ENCODE measurements at regions not wholly inside any gene's neighbourhood (a gene's known extent, or its start where the extent isn't known, plus 50 kb on each side); places are given as distances from the start of the nearest gene placed in this dataset.

- H3K4me1 ChIP-seq (ENCODE audit: control insufficient read depth in 4 of 4, insufficient read depth in 4 of 4, low read length in 3 of 4) = no peaks in the 10 kb centered on the region
- H3K36me3 ChIP-seq (ENCODE audit: control insufficient read depth in 4 of 4, insufficient read depth in 3 of 4, low read depth in 1 of 4, low read length in 3 of 4) = peaks cover 0 to 5% (median 0%) of the 10 kb centered on the region in 4 donors
- H3K27ac ChIP-seq (ENCODE audit: low read depth in 1 of 2, low read length in 2 of 2) = no peak overlapping the region
- TF ChIP-seq YY1 (IDR thresholded peaks at IDR 0.05) (no peak), MAX (IDR thresholded peaks at IDR 0.05) (no peak), HNF4G (IDR thresholded peaks at IDR 0.05) (no peak), RAD21 (IDR thresholded peaks at IDR 0.05) (no peak), JUND (IDR thresholded peaks at IDR 0.05) (no peak), FOXA2 (IDR thresholded peaks at IDR 0.05) (no peak), EGR1 (IDR thresholded peaks at IDR 0.05; ENCODE audit: low read depth in 2 of 2) (no peak)
- TF ChIP-seq, protein P1, sequence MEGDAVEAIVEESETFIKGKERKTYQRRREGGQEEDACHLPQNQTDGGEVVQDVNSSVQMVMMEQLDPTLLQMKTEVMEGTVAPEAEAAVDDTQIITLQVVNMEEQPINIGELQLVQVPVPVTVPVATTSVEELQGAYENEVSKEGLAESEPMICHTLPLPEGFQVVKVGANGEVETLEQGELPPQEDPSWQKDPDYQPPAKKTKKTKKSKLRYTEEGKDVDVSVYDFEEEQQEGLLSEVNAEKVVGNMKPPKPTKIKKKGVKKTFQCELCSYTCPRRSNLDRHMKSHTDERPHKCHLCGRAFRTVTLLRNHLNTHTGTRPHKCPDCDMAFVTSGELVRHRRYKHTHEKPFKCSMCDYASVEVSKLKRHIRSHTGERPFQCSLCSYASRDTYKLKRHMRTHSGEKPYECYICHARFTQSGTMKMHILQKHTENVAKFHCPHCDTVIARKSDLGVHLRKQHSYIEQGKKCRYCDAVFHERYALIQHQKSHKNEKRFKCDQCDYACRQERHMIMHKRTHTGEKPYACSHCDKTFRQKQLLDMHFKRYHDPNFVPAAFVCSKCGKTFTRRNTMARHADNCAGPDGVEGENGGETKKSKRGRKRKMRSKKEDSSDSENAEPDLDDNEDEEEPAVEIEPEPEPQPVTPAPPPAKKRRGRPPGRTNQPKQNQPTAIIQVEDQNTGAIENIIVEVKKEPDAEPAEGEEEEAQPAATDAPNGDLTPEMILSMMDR (IDR thresholded peaks at IDR 0.05; ENCODE audit: low read depth, low read length, missing input control) = no peak
- H3K9ac ChIP-seq (ENCODE audit: low read depth in 1 of 2, low read length in 2 of 2) = no peak overlapping the region
- H3K9me3 ChIP-seq (ENCODE audit: control insufficient read depth in 4 of 4, low read length in 3 of 4) = peaks cover 0 to 2% (median 0%) of the 10 kb centered on the region in 4 donors
- WGBS = 95% methylated on average over 1 of the region's 1 CpG
- DNase-seq (ENCODE audit: low spot score) = no peak
- no peaks in the 10 kb centered on the region for H3K27me3 ChIP-seq (ENCODE audit: control insufficient read depth in 4 of 4, insufficient read depth in 4 of 4, low read length in 3 of 4)
- H3K4me3 ChIP-seq (ENCODE audit: low read depth in 1 of 3, low read length in 3 of 3) = no peak overlapping the region
Measured at GRCh38 chr3:178005961-178006360, 530.3 kb upstream of the KCNMB2 start.

- no peaks in the 10 kb centered on the region for H3K4me1 ChIP-seq (ENCODE audit: control insufficient read depth in 4 of 4, insufficient read depth in 4 of 4, low read length in 3 of 4)
- no peak overlapping the region for H3K4me3 ChIP-seq (ENCODE audit: low read depth in 1 of 3, low read length in 3 of 3)
- DNase-seq (ENCODE audit: low spot score) = no peak
- no peaks in the 10 kb centered on the region for H3K27me3 ChIP-seq (ENCODE audit: control insufficient read depth in 4 of 4, insufficient read depth in 4 of 4, low read length in 3 of 4)
- no peak overlapping the region for H3K27ac ChIP-seq (ENCODE audit: low read depth in 1 of 2, low read length in 2 of 2)
- H3K36me3 ChIP-seq (ENCODE audit: control insufficient read depth in 4 of 4, insufficient read depth in 3 of 4, low read depth in 1 of 4, low read length in 3 of 4) = no peaks in the 10 kb centered on the region
- H3K9ac ChIP-seq (ENCODE audit: low read depth in 1 of 2, low read length in 2 of 2) = no peak overlapping the region
- no peaks in the 10 kb centered on the region for H3K9me3 ChIP-seq (ENCODE audit: control insufficient read depth in 4 of 4, low read length in 3 of 4)
- no peak for TF ChIP-seq MAX (IDR thresholded peaks at IDR 0.05)
- TF ChIP-seq FOXA2 (IDR thresholded peaks at IDR 0.05) = no peak
- no peak for TF ChIP-seq FOXA1 (IDR thresholded peaks at IDR 0.05)
- no peak for TF ChIP-seq EGR1 (IDR thresholded peaks at IDR 0.05; ENCODE audit: low read depth in 2 of 2)
- TF ChIP-seq, protein P2, sequence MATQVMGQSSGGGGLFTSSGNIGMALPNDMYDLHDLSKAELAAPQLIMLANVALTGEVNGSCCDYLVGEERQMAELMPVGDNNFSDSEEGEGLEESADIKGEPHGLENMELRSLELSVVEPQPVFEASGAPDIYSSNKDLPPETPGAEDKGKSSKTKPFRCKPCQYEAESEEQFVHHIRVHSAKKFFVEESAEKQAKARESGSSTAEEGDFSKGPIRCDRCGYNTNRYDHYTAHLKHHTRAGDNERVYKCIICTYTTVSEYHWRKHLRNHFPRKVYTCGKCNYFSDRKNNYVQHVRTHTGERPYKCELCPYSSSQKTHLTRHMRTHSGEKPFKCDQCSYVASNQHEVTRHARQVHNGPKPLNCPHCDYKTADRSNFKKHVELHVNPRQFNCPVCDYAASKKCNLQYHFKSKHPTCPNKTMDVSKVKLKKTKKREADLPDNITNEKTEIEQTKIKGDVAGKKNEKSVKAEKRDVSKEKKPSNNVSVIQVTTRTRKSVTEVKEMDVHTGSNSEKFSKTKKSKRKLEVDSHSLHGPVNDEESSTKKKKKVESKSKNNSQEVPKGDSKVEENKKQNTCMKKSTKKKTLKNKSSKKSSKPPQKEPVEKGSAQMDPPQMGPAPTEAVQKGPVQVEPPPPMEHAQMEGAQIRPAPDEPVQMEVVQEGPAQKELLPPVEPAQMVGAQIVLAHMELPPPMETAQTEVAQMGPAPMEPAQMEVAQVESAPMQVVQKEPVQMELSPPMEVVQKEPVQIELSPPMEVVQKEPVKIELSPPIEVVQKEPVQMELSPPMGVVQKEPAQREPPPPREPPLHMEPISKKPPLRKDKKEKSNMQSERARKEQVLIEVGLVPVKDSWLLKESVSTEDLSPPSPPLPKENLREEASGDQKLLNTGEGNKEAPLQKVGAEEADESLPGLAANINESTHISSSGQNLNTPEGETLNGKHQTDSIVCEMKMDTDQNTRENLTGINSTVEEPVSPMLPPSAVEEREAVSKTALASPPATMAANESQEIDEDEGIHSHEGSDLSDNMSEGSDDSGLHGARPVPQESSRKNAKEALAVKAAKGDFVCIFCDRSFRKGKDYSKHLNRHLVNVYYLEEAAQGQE (IDR thresholded peaks at IDR 0.05) = no peak
- no peak for TF ChIP-seq GABPA (IDR thresholded peaks at IDR 0.05 in 1 of 2, conservative IDR thresholded peaks at IDR 0.05 in 1 of 2)
- WGBS = 92% methylated on average over 2 of the region's 2 CpGs
Measured at GRCh38 chr3:178010306-178010705, 525.9 kb upstream of the KCNMB2 start.

DNA sequence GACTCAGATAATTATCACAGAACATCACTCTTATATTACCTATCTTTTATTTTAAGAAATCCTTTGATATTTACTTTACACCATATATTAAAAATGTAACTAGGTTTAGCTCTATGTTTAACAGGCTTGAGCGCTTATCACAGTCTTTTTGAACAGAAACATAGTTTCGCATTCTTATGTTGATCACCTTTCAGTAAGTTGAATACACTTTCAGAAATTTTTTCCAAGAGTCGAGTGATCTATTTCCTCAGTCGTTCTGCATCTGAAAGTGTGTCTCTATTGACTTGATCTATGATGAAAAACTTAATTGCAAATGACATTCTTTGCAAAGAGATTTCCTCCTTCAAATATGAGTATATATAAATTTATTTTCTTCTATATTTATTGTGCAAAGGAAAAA is 516.6 kb upstream of the KCNMB2 start:
- no peak overlapping the region for H3K4me3 ChIP-seq (ENCODE audit: low read depth in 1 of 3, low read length in 3 of 3)
- WGBS = 93% methylated on average over 4 of the region's 4 CpGs
- peaks cover 0 to 1% (median 0%) of the 10 kb centered on the region in 4 donors for H3K36me3 ChIP-seq (ENCODE audit: control insufficient read depth in 4 of 4, insufficient read depth in 3 of 4, low read depth in 1 of 4, low read length in 3 of 4)
- no peak overlapping the region for H3K9ac ChIP-seq (ENCODE audit: low read depth in 1 of 2, low read length in 2 of 2)
- H3K27me3 ChIP-seq (ENCODE audit: control insufficient read depth in 4 of 4, insufficient read depth in 4 of 4, low read length in 3 of 4) = no peaks in the 10 kb centered on the region
- no peaks in the 10 kb centered on the region for H3K4me1 ChIP-seq (ENCODE audit: control insufficient read depth in 4 of 4, insufficient read depth in 4 of 4, low read length in 3 of 4)
- no peak for DNase-seq (ENCODE audit: low spot score)
- H3K27ac ChIP-seq (ENCODE audit: low read depth in 1 of 2, low read length in 2 of 2) = no peak overlapping the region
- TF ChIP-seq RXRA (IDR thresholded peaks at IDR 0.05) (no peak), EGR1 (IDR thresholded peaks at IDR 0.05; ENCODE audit: low read depth in 2 of 2) (no peak), JUND (IDR thresholded peaks at IDR 0.05) (no peak), TAF1 (conservative IDR thresholded peaks at IDR 0.05) (no peak), ATF3 (IDR thresholded peaks at IDR 0.05) (no peak), RAD21 (IDR thresholded peaks at IDR 0.05) (no peak), MAX (IDR thresholded peaks at IDR 0.05) (no peak), SP1 (IDR thresholded peaks at IDR 0.05) (no peak), GABPA (IDR thresholded peaks at IDR 0.05 in 1 of 2, conservative IDR thresholded peaks at IDR 0.05 in 1 of 2) (no peak)
- TF ChIP-seq, protein P1 (IDR thresholded peaks at IDR 0.05; ENCODE audit: low read depth, low read length, missing input control) = no peak
- TF ChIP-seq, protein P3, sequence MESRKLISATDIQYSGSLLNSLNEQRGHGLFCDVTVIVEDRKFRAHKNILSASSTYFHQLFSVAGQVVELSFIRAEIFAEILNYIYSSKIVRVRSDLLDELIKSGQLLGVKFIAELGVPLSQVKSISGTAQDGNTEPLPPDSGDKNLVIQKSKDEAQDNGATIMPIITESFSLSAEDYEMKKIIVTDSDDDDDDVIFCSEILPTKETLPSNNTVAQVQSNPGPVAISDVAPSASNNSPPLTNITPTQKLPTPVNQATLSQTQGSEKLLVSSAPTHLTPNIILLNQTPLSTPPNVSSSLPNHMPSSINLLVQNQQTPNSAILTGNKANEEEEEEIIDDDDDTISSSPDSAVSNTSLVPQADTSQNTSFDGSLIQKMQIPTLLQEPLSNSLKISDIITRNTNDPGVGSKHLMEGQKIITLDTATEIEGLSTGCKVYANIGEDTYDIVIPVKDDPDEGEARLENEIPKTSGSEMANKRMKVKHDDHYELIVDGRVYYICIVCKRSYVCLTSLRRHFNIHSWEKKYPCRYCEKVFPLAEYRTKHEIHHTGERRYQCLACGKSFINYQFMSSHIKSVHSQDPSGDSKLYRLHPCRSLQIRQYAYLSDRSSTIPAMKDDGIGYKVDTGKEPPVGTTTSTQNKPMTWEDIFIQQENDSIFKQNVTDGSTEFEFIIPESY (IDR thresholded peaks at IDR 0.05) = no peak
- H3K9me3 ChIP-seq (ENCODE audit: control insufficient read depth in 4 of 4, low read length in 3 of 4) = no peaks in the 10 kb centered on the region
